ENCODE measurements at regions not wholly inside any gene's neighbourhood (a gene's known extent, or its start where the extent isn't known, plus 50 kb on each side); places are given as distances from the start of the nearest gene placed in this dataset.
A peak's percentile ranks its signal among the peaks of the same experiment; 100 is the strongest.

- DNase-seq (ENCODE audit: low spot score) = no peak
These were observed 92.6 kb upstream of the PDGFD start for GRCh38 chr11:104256525-104256924.

GRCh38 chr11:104254347-104254746 lies 90.4 kb upstream of the PDGFD start:
- peak; percentile 0 for DNase-seq (ENCODE audit: low spot score)

DNA sequence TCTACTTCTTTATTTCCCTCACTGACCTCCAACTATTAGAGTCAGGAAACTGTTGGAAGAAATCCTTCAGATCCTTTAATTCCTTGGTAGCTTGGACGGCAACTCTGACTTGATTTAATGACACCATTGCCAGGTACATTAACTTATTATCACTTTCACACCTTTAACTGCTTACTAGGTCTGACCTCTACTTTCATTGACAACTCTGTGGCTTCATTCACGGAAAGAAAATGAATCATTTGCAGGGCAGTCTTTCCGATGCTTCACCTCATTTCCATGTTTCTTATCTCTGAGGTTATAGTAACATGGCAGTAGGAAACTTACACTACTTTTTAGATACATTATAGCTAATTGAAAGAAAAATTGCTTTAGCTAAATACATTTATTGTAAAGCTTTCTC lies 82.6 kb upstream of the PDGFD start:
- no peak for DNase-seq (ENCODE audit: low spot score)

DNA sequence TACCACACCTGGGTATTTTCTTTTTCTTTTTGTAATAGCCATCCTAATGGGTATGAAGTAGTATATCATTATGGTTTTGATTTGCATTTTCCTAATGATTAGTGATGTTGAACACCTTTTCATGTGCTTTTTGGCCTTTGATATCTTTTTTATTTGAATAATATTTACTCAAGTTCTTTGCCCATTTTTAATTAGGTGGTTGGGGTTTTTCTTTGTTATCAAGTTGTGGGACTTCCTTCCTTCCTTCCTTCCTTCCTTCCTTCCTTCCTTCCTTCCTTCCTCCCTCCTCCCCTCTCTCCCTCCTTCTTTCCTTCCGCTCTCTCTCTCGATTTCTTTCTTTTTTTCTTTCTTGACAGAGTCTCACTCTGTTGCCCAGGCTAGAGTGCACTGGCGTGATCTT lies 75.0 kb upstream of the PDGFD start:
- DNase-seq (ENCODE audit: low spot score) = no peak

DNA sequence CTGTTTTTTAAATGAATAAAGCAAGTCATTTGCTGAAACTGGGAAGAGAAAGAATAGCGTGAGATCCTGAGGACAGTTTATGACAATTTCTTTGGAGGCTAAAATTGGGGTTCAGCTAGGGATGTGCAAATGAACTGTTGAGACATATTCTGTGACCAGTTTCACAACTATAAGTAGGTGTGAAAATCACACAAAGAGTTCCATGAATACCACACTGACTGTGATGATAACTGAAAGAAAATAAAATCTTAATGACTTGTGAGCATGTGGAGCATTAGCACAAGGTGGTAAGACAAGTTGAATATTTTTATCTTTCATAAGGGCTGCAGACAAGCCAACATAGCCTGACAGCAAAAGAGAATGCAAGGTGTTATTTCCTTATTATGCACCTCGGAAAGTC lies 61.1 kb upstream of the PDGFD start:
- no peak for DNase-seq (ENCODE audit: low spot score)

DNA sequence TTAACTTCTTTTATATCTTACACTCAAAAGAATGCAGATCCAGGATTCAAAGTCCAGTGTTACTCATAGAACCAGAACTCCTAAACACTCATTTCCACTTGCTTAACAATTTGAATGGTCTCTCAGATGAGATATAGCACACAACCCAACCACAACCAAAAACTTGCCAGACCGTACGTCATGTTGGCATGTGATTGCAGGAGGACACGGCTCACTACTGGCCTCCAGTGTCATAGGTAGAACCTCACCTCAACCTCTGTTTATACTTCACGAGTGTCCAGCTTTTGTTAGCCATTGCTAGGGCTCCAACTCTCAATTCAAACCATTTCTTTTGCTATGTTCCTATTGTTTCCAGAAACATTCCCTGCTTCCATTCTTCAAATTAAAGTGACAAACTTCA lies 58.5 kb upstream of the PDGFD start:
- no peak for DNase-seq (ENCODE audit: low spot score)

DNA sequence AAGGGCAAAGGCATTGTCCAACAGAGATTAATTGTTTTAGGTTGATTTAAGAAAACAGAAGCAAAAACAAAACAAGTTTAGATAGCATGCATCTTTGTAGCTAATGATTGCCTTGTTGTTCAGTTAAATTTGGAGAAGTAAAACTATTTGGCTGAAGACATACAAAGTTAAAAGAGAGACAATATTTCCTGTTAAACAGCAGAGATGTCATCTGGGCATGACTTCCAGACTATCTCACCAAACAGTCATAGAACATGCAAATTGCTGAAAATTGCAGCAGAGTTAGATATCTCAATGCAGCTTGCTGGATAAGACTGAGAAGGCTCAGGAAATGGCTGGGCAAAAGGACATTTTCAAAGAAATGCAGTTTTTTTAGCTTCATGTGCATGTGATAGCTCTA lies 57.5 kb upstream of the PDGFD start:
- no peak for DNase-seq (ENCODE audit: low spot score)

DNA sequence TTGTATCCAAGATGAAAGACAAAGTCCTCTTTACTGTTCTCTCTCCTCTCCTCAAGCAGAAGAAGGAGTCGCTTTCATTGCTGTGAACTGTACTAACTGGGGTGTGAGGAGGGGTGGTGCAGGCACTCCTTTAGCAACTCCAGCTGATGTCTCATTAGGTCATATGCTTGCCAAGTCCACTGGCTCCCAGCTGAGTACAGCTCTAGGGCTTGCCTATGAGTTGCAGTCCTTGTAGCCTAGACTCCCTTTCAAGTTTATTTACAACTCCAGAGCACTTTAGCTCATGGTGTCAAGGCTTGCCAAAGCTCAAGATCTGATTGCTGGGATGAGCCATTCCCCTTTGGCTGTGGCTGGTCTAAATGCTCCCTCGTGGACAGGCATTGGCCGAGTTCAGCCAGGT lies 55.1 kb upstream of the PDGFD start:
- no peak for DNase-seq (ENCODE audit: low spot score)

- no peak for DNase-seq (ENCODE audit: low spot score)
These were observed 50.6 kb upstream of the PDGFD start for GRCh38 chr11:104214517-104214916.

Small RNAs in the stretch of these regions (small RNA-seq; reads per million reads assigned to genes)
- gene AP001485.1 (0 reads per million in 2 experiments), gene MIR7641-1 (0 reads per million in 2 experiments)
